ENCODE measurements at regions not wholly inside any gene's neighbourhood (a gene's known extent, or its start where the extent isn't known, plus 50 kb on each side); places are given as distances from the start of the nearest gene placed in this dataset.
A peak's percentile ranks its signal among the peaks of the same experiment; 100 is the strongest.
"Not testable (repeated sequence)": the region's sequence is repeated elsewhere in the genome, so short reads cannot be mapped to it uniquely, and the experiment has no call there.

DNA sequence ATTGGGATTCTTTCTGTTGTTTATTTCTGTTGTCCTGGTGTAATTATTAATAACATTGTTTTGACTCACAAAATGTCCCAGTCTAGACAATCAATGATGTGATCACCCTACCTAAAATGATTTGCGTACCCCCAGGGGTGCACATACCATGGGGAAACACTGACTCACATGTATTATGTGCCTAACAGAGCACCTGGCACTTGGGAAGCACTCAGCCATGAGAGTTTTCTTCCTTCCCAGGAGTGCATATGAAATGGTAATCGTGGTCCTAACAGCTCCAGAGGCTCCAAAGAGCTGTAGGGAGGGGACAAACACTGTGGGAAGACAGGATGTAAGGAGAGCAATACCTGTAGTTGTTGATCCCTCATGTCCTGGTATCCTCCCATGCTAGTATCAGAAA lies 187.8 kb upstream of the ERBB4 start:
- Mint-ChIP-seq H3K4me3 (no peak overlapping the region), H3K4me1 (peaks cover 11% of the 10 kb centered on the region), H3K27me3 (ENCODE audit: low read depth) (no peaks in the 10 kb centered on the region), H3K27ac (no peak overlapping the region), H3K9me3 (peaks cover 16% of the 10 kb centered on the region), H3K36me3 (peaks cover 6% of the 10 kb centered on the region)
- no peak for DNase-seq (ENCODE audit: low spot score in 2 of 2, unreplicated experiment in 2 of 2)
- TF ChIP-seq, protein P1, sequence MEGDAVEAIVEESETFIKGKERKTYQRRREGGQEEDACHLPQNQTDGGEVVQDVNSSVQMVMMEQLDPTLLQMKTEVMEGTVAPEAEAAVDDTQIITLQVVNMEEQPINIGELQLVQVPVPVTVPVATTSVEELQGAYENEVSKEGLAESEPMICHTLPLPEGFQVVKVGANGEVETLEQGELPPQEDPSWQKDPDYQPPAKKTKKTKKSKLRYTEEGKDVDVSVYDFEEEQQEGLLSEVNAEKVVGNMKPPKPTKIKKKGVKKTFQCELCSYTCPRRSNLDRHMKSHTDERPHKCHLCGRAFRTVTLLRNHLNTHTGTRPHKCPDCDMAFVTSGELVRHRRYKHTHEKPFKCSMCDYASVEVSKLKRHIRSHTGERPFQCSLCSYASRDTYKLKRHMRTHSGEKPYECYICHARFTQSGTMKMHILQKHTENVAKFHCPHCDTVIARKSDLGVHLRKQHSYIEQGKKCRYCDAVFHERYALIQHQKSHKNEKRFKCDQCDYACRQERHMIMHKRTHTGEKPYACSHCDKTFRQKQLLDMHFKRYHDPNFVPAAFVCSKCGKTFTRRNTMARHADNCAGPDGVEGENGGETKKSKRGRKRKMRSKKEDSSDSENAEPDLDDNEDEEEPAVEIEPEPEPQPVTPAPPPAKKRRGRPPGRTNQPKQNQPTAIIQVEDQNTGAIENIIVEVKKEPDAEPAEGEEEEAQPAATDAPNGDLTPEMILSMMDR (IDR thresholded peaks at IDR 0.05; ENCODE audit: unreplicated experiment), result no peak

DNA sequence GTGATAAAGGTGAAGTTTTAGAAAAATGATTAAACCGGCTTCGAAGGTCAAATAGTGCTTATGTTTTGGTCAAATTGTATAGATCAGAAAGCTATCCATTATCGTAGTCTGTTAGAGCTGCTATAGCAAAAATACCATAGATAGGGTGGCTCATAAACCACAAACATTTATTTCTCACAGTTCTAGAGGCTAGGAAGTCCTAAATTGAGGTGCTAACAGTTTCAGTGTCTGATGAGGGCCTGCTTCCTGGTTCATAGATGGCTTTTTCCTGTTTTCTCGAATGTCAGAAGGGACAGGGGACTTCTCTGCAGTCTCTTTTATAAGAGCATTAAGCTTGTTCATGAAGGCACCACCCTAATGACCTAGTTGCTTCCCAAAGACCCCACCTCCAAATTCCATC lies 186.6 kb upstream of the ERBB4 start:
- H3K27ac Mint-ChIP-seq, result no peak overlapping the region
- no peak overlapping the region for H3K4me3 Mint-ChIP-seq

DNA sequence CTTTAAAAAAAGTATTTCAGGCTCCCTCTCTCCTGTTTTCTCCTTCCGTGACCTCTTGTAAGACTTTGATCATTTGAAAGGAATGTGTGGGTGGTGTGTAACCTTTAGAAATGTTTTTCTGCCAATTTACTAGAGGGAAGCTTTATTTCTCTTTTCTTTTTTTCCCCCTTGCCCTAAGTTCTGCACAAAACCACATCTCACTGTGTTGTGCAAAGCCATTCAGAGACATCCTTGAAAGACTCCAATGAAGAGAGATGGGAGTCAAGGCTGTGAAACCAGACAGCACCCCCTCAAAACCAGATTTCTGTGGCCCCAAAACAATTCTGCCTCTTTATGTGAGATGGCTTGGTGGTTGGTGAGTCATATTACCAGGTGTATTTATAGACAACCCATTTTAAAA lies 184.6 kb upstream of the ERBB4 start:
- H3K27me3 Mint-ChIP-seq (ENCODE audit: low read depth), result no peaks in the 10 kb centered on the region
- TF ChIP-seq, protein P1 (IDR thresholded peaks at IDR 0.05; ENCODE audit: unreplicated experiment), result no peak
- H3K36me3 Mint-ChIP-seq, result peaks cover 6% of the 10 kb centered on the region
- H3K4me1 Mint-ChIP-seq, result peaks cover 11% of the 10 kb centered on the region
- no peak overlapping the region for H3K4me3 Mint-ChIP-seq
- peak overlapping the region; percentile 75 for H3K27ac Mint-ChIP-seq
- no peak for DNase-seq (ENCODE audit: low spot score in 2 of 2, unreplicated experiment in 2 of 2)
- peaks cover 16% of the 10 kb centered on the region for H3K9me3 Mint-ChIP-seq

More for the DNA sequence above, 186.6 kb upstream of the ERBB4 start:
- Mint-ChIP-seq H3K27me3 (ENCODE audit: low read depth) (no peaks in the 10 kb centered on the region), H3K4me1 (peaks cover 11% of the 10 kb centered on the region), H3K9me3 (peaks cover 16% of the 10 kb centered on the region), H3K36me3 (peaks cover 6% of the 10 kb centered on the region)
- TF ChIP-seq, protein P1 (IDR thresholded peaks at IDR 0.05; ENCODE audit: unreplicated experiment), result no peak
- no peak for DNase-seq (ENCODE audit: low spot score in 2 of 2, unreplicated experiment in 2 of 2)

DNA sequence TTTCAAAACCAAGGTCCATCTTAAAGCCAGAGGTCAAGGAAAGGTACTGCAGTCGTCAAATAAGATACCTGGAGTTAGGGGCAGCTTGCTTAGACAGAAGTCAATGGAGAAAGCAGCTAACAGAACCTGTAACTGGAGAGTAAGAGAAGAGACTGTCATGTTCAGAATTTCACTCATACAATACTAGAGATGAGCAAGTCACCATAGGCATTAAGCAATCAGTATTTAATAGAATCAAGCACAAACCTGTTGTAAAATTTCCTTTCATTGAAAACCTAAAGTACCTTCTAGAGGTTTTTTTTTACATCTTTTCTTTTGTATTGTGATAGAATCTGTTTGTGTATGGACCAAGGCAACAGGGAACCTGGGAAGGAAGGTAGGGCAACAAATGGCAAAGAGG lies 183.4 kb upstream of the ERBB4 start:
- Mint-ChIP-seq H3K27me3 (ENCODE audit: low read depth) (no peaks in the 10 kb centered on the region), H3K36me3 (peaks cover 6% of the 10 kb centered on the region), H3K4me1 (peaks cover 9% of the 10 kb centered on the region), H3K27ac (no peak overlapping the region), H3K9me3 (peaks cover 16% of the 10 kb centered on the region), H3K4me3 (no peak overlapping the region)
- no peak for DNase-seq (ENCODE audit: low spot score in 2 of 2, unreplicated experiment in 2 of 2)
- TF ChIP-seq, protein P1 (IDR thresholded peaks at IDR 0.05; ENCODE audit: unreplicated experiment), result no peak

DNA sequence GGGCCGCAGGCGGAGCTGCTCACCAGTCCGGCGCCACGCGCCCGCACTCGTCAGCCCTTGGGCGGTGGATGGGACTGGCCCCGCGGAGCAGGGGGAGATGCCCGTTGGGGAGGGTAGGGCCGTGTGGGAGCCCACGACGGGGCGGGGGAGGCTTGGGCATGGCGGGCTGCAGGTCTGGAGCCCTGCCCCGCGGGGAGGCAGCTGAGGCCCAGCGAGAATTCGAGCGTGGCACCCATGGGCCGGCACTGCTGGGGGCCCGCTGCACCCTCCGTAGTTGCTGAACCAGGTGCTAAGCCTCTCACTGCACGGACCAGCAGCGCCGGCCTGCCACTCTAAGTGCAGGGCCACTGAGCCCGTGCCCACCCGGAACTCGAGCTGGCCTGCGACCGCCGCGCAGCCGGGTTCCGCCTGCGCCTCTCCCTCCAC lies 182.4 kb upstream of the ERBB4 start:
- DNase-seq (ENCODE audit: low spot score in 2 of 2, unreplicated experiment in 2 of 2), result no peak
- Mint-ChIP-seq H3K4me1 (peaks cover 9% of the 10 kb centered on the region), H3K9me3 (peaks cover 16% of the 10 kb centered on the region), H3K36me3 (peaks cover 6% of the 10 kb centered on the region), H3K27ac (no peak overlapping the region), H3K4me3 (no peak overlapping the region), H3K27me3 (ENCODE audit: low read depth) (no peaks in the 10 kb centered on the region)
- TF ChIP-seq, protein P1 (IDR thresholded peaks at IDR 0.05; ENCODE audit: unreplicated experiment), result no peak

DNA sequence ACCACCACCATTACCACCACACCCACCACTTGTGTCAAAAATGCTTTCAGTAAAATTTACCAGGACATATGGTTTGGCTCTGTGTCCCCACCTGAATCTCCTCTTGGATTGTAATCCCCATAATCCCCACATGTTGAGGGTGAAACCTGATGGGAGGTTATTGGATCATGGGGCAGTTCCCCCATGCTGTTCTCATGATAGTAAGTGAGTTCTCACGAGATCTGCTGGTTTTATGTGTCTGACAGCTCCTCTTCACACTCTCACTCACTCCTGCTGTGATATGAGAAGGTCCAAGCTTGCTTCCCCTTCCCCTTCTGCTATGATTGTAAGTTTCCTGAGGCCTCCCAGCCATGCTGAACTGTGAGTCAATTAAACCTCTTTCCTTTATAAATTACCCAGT lies 176.8 kb upstream of the ERBB4 start:
- H3K9me3 Mint-ChIP-seq; H3K27me3 Mint-ChIP-seq (ENCODE audit: low read depth); H3K36me3 Mint-ChIP-seq; DNase-seq (ENCODE audit: low spot score in 2 of 2, unreplicated experiment in 2 of 2); H3K4me3 Mint-ChIP-seq; H3K27ac Mint-ChIP-seq: not testable (repeated sequence)
- H3K4me1 Mint-ChIP-seq, result peaks cover 20% of the 10 kb centered on the region
